BLaER1 (cell line): ENCODE measurements at regions not wholly inside any gene's neighbourhood (a gene's known extent, or its start where the extent isn't known, plus 50 kb on each side); places are given as distances from the start of the nearest gene placed in this dataset.
"Not testable (repeated sequence)": the region's sequence is repeated elsewhere in the genome, so short reads cannot be mapped to it uniquely, and the experiment has no call there.

ENCODE experiments used
- H3K27ac ChIP-seq: shearing (Covaris generic); formaldehyde crosslinking; 2 replicates; pipeline ENCODE4 v1.8.1; 2022
- H3K27me3 ChIP-seq: shearing (Covaris generic); formaldehyde crosslinking; 2 replicates; pipeline ENCODE4 v1.8.1; 2022
- H3K36me3 ChIP-seq: shearing (Covaris generic); formaldehyde crosslinking; 2 replicates; pipeline ENCODE4 v1.8.1; 2022
- H3K4me1 ChIP-seq: shearing (Covaris generic); formaldehyde crosslinking; 2 replicates; pipeline ENCODE4 v1.8.1; 2022
- H3K4me2 ChIP-seq: shearing (Covaris generic); formaldehyde crosslinking; 2 replicates; pipeline ENCODE4 v1.8.1; 2022
- H3K4me3 ChIP-seq: shearing (Covaris generic); formaldehyde crosslinking; 2 replicates; pipeline ENCODE4 v1.8.1; 2022
- H3K9ac ChIP-seq: shearing (Covaris generic); formaldehyde crosslinking; 2 replicates; pipeline ENCODE4 v1.8.1; 2022
- H3K9me3 ChIP-seq: shearing (Covaris generic); formaldehyde crosslinking; 2 replicates; pipeline ENCODE4 v1.8.1; 2022
- H4K20me1 ChIP-seq: shearing (Covaris generic); formaldehyde crosslinking; 2 replicates; pipeline ENCODE4 v1.8.1; 2022
- Cebpa-rat ChIP-seq: shearing (Covaris generic); IDR thresholded peaks from 2 replicates; pipeline ENCODE4 v1.8.1; 2022

- Histone ChIP-seq H4K20me1 (no peaks in the 10 kb centered on the region), H3K9ac (no peak overlapping the region), H3K4me1 (no peaks in the 10 kb centered on the region), H3K4me3 (no peak overlapping the region), H3K27me3 (no peaks in the 10 kb centered on the region), H3K4me2 (no peak overlapping the region), H3K9me3 (no peaks in the 10 kb centered on the region), H3K36me3 (no peaks in the 10 kb centered on the region), H3K27ac (no peak overlapping the region)
- TF ChIP-seq Cebpa-rat = no peak
Observed at GRCh38 chr10:32143302-32143847, 87.2 kb upstream of the KIF5B start.

GRCh38 chr10:32142646-32143045 is 86.4 kb upstream of the KIF5B start:
- Histone ChIP-seq H4K20me1 (no peaks in the 10 kb centered on the region), H3K4me1 (no peaks in the 10 kb centered on the region), H3K27ac (no peak overlapping the region), H3K4me3 (no peak overlapping the region), H3K36me3 (no peaks in the 10 kb centered on the region), H3K4me2 (no peak overlapping the region), H3K27me3 (no peaks in the 10 kb centered on the region), H3K9me3 (no peaks in the 10 kb centered on the region), H3K9ac (no peak overlapping the region)
- no peak for TF ChIP-seq Cebpa-rat

- Histone ChIP-seq H3K9me3 (no peaks in the 10 kb centered on the region), H3K4me3 (no peak overlapping the region), H4K20me1 (no peaks in the 10 kb centered on the region), H3K4me2 (no peak overlapping the region), H3K4me1 (no peaks in the 10 kb centered on the region), H3K27me3 (no peaks in the 10 kb centered on the region), H3K36me3 (no peaks in the 10 kb centered on the region), H3K27ac (no peak overlapping the region), H3K9ac (no peak overlapping the region)
- no peak for TF ChIP-seq Cebpa-rat
Observed at GRCh38 chr10:32141018-32141807, 85.0 kb upstream of the KIF5B start.

- Histone ChIP-seq H3K36me3 (no peaks in the 10 kb centered on the region), H3K9me3 (no peaks in the 10 kb centered on the region), H4K20me1 (no peaks in the 10 kb centered on the region), H3K4me1 (no peaks in the 10 kb centered on the region), H3K9ac (no peak overlapping the region), H3K27me3 (no peaks in the 10 kb centered on the region), H3K4me2 (no peak overlapping the region), H3K27ac (no peak overlapping the region), H3K4me3 (no peak overlapping the region)
- no peak for TF ChIP-seq Cebpa-rat
Observed at GRCh38 chr10:32140403-32140802, 84.2 kb upstream of the KIF5B start.

- Histone ChIP-seq H3K27ac (no peak overlapping the region), H3K9me3 (no peaks in the 10 kb centered on the region), H4K20me1 (no peaks in the 10 kb centered on the region), H3K4me3 (no peak overlapping the region), H3K27me3 (no peaks in the 10 kb centered on the region), H3K9ac (no peak overlapping the region), H3K4me1 (no peaks in the 10 kb centered on the region), H3K4me2 (no peak overlapping the region), H3K36me3 (no peaks in the 10 kb centered on the region)
- no peak for TF ChIP-seq Cebpa-rat
Observed at GRCh38 chr10:32139223-32140073, 83.2 kb upstream of the KIF5B start.

DNA sequence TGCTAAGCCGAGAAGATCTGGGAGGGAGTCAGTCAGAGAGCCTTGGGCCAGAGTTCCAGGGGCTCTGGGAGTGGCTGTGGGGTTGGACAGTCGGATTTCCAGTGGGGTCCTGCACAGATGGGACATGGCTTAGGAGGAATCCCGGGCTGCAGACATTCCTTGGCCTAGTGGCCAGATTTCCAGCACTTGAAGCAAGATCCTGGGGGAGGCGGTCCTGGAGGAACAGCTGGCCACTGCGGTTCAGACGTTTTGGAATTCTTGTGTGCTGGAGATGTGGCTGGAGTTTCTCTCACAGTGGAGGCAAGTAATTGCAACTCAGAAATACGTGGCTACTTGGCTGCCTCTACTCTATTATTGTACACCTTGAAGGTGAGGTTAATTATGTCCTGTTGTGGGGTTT is 80.7 kb upstream of the KIF5B start:
- not testable (repeated sequence) for H3K36me3 ChIP-seq, H3K9me3 ChIP-seq, H3K4me2 ChIP-seq, H3K27me3 ChIP-seq, H3K9ac ChIP-seq, H4K20me1 ChIP-seq, H3K4me3 ChIP-seq, H3K4me1 ChIP-seq, H3K27ac ChIP-seq

- H3K27ac ChIP-seq, H3K4me1 ChIP-seq, H3K36me3 ChIP-seq, H3K9ac ChIP-seq, H3K4me2 ChIP-seq, H3K9me3 ChIP-seq, H4K20me1 ChIP-seq, H3K27me3 ChIP-seq, H3K4me3 ChIP-seq: not testable (repeated sequence)
Observed at GRCh38 chr10:32135796-32136195, 79.6 kb upstream of the KIF5B start.

DNA sequence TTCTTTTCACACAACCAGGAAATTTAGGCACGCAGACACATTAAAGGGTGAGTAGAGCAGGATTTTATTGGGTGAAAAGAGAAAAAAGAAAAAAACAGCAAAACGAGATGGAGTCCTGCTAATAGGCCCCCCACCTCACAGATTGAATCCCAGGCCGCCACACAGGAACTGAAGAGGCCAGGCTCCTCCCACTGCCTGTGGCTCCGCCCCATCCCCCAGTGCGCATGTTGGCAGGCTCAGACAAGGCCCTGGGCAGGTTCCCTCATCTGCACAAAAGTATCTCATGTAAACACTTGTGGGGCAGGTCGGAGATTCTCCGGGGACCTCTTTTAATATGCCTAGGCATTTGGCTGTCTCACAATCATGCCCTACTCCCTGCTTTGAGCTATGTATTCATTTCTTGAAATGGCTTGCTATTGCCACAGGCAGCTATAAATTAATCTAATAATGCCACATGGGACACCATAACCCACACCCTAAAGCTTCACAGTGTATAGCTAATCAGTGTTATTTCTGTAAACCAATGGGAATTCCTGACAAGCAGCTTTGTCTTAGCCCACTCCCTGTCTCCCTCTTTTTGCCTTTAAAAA is 76.2 kb upstream of the KIF5B start:
- no peak overlapping the region for H3K4me2 ChIP-seq
- H3K9ac ChIP-seq = no peak overlapping the region
- H3K9me3 ChIP-seq = no peaks in the 10 kb centered on the region
- H3K4me1 ChIP-seq = no peaks in the 10 kb centered on the region
- H3K36me3 ChIP-seq = no peaks in the 10 kb centered on the region
- H3K4me3 ChIP-seq = no peak overlapping the region
- H4K20me1 ChIP-seq = no peaks in the 10 kb centered on the region
- H3K27ac ChIP-seq = no peak overlapping the region
- H3K27me3 ChIP-seq = no peaks in the 10 kb centered on the region
- no peak for TF ChIP-seq Cebpa-rat

- Histone ChIP-seq H3K36me3 (no peaks in the 10 kb centered on the region), H4K20me1 (no peaks in the 10 kb centered on the region), H3K27ac (no peak overlapping the region), H3K4me3 (no peak overlapping the region), H3K9ac (no peak overlapping the region), H3K9me3 (no peaks in the 10 kb centered on the region), H3K4me1 (no peaks in the 10 kb centered on the region), H3K27me3 (no peaks in the 10 kb centered on the region), H3K4me2 (0 out of 2 replicates have a peak overlapping the region, but pooled peaks have one; percentile 10)
- TF ChIP-seq Cebpa-rat = no peak
Observed at GRCh38 chr10:32131388-32131787, 75.2 kb upstream of the KIF5B start.

GRCh38 chr10:32130788-32131187 is 74.6 kb upstream of the KIF5B start:
- H3K27ac ChIP-seq = no peak overlapping the region
- no peak overlapping the region for H3K4me2 ChIP-seq
- no peaks in the 10 kb centered on the region for H3K9me3 ChIP-seq
- no peaks in the 10 kb centered on the region for H3K36me3 ChIP-seq
- H3K4me1 ChIP-seq = no peaks in the 10 kb centered on the region
- H3K4me3 ChIP-seq = no peak overlapping the region
- H4K20me1 ChIP-seq = no peaks in the 10 kb centered on the region
- TF ChIP-seq Cebpa-rat = no peak
- H3K9ac ChIP-seq = no peak overlapping the region
- no peaks in the 10 kb centered on the region for H3K27me3 ChIP-seq
